Activated T-cell treated with anti-CD3 and anti-CD28 coated beads for 48 hours (primary cell): ENCODE measurements at regions not wholly inside any gene's neighbourhood (a gene's known extent, or its start where the extent isn't known, plus 50 kb on each side); places are given as distances from the start of the nearest gene placed in this dataset.
"Not testable (repeated sequence)": the region's sequence is repeated elsewhere in the genome, so short reads cannot be mapped to it uniquely, and the experiment has no call there.

Experiments
- DNase-seq: peaks from one replicate; pipeline ENCODE4 v3.0.0-alpha.2; 2020; ENCODE audit warnings: low read depth

DNA sequence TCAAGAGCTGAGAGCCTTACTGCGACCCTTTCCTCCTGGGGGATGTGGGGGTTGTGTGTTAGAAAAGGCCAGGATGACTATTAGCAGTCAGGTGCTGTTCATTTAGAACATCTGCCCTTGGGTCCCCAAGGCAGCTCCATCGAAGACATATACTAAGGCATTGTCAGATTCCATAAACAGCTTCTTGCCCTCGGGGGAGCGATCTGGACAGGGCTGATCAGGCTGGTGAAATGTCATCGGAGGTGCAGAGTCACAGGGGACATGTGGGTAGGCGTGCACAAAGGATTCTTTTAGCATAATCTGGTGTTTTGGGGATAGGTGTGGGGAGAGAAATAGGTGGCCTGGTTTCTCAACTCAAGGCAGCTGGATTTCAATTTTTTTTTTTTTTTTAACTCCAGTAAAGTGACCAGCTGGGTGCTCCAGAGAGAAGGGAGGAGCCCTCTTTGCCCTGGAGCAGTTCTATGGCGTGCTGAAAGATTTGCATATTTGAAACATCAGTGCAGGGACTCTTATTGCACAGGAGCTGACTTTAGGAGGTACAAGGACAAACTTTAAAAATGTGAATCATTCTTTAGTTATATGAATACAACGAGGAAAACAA lies 160.1 kb downstream of the SUDS3 start:
- no peak for DNase-seq

DNA sequence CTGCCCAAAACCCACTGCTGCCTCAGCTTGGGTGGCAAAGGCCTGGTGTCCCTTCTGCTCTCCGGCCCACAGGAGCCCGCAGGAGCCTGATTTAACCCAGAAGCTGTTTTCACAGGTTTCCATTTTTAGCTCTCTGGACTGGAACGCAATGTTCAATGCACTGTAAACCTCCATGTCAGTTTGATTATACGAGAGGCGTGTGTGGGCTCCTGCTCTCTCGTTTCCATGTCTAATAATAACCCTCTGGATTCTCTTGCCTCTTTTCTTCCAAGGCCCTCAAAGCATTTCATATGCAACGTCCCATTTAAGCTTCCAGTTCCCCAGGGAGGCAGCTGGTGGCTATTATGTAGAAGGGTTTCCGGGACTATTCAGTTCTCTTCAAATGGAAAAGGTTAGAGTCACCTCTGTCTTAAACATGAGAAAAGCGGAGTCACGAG lies 161.1 kb downstream of the SUDS3 start:
- no peak for DNase-seq

DNA sequence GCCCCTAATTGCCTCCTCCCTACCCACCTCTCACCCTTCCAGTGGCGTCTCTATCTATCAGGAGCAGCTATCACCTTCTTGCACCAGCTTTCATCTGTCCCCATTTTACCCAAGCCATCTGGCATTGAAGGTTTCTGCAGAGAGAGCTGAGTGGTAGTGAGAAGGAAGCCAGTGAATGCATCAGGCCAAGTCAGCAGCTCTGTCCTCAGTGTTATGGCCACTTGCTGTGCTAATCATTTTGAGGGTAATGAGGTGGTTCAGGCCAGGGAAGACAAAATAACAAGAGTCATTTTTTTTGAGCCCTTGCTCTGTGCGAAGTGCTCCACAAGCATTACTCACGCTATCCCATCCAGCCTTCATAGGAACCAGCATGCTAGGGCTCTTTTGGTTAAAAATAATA lies 164.7 kb downstream of the SUDS3 start:
- no peak for DNase-seq

DNA sequence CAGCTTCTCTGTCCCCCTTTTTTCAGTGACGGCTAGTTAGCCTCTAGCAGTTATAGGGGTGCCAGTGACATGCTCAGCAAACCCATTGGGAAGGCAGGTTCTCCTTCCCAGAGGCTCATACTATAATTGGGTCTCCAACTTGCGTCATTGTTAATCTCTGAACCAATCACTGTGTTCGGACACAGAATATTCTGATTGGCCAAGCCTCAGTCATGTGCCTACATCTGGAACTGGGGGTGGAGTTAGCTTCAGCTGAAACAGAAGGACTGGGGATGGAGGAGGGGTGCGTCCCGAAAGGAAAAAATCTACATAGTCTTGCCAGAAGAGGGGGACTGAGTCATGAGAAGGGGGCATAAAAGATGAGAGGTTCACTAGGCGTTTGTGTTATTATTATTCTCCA lies 165.6 kb downstream of the SUDS3 start:
- no peak for DNase-seq

DNA sequence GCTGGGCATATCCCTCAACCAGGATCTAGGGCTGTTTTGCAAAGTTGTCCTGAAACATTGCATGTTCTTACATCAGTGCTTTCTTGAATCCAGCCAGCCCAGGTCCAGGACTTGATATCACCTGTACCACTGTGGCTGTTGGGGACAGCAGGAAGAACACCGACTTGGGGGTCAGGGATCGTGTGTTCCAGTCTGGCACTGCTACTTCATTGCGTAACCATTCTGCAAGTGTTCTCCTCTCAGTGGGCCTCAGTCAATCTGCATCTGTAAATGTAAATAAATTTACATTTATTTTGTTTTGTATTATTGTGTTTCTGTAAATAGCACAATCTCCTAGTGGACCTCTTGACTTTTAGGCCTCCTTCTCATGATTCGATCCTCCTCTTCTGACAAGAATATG lies 167.3 kb downstream of the SUDS3 start:
- DNase-seq: no peak

DNA sequence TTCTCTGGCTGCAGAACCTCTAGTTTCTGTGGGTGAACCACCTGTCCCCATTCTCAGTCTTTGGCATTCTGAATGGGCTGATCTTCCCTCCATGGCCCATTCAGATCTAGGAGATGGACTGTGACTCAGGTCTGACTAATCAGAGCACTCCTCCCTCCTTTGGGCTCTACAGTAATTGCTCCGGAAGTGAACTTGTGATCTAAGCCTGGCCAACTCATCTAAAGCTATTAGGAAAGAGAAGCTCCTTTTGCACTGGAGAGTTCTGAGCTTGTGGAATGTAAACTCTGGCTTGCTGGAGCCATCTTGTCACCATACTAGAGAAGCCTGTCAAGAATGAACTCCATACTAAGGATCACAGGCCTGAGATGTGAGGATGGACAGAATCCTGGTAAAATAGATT lies 168.2 kb downstream of the SUDS3 start:
- no peak for DNase-seq

DNA sequence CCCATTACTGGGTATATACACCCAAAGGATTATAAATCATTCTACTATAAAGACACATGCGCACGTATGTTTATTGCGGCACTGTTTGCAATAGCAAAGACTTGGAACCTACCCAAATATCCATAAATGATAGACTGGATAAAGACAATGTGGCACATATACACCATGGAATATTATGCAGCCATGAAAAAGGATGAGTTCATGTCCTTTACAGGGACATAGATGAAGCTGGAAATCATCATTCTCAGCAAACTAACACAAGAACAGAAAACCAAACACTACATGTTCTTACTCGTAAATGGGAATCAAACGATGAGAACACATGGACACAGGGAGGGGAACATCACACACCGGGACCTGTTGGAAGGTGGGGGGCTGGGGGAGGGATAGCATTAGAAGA lies 171.3 kb downstream of the SUDS3 start:
- not testable (repeated sequence) for DNase-seq

DNA sequence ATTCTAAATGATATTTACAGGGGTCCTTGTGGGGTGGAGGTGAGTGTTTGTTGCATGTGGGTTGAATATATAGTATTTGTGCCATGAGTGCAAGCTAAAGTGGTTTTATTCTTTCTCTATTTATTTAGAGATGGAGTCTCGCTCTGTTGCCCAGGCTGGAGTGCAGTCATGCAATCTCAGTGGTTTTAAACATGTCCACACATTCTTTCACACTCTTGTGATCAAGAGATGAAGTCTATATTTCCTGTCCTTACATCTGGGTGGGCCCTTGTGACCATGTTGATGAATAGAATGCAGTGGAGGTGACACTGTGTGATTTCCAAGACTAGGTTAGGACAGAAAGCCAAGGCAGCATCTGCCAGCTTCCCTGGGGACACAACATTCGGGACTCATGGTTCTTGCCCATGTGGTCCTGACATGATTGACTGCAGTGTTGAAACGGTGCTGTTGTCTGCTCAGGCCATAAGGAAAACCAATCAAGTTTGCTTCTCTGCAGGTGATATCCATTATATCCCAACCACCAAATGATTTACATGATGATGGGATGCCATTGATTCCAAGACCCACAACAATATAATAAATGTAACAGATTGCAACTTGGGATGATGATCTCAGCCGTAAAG lies 172.6 kb downstream of the SUDS3 start:
- DNase-seq: no peak

DNA sequence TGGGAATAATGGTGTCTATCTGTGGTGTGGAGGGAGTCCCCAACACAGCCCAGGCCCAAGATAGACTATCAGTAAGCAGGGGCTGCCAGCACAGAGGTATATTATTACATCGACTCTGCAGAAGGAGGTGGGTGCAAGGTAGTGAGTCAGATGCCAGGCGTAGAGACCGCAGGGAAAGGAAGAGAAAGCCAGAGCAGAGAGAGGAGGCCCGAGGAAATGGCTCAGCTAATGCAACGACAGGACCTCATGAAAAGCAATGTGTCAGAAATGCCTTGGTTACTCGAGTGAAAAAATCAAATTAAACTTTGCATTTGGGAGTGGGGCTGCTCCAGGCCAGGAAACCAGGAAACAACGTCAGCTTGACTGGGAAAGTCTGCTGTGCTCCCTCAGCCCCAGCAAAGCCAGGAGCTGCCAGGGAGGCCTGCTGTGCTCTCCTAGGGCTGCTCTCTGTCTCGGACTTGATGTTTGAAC lies 173.2 kb downstream of the SUDS3 start:
- DNase-seq: no peak

DNA sequence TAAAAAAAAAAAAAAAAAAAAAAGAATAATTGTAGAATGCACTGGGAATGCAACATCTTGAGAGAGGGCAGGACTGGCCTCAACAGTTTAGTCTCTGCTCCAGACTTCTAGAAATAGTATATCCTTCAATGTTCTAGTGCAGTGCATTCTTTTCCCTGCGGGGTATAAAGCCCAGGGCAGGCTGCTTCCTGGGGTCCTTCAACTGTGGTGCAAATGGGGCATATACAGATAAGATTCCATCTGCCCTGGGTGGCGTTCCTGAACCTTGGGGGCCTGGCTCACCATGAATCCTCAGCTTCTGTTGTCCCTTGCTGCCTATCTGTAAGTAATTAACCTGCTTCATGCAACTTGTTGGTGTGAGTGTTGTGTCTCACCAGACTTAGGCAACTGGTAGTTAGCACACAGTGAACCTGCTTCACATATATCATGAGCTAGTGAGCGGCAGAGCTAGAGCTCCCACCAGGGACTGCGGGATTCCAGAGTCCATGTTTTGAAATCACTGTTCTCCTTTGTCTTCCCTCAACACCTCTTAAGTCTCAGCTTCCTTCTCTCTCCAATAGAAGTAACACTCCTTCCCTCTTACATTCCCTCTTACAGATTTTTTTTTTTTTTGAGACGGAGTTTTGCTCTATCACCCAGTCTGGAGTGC lies 177.6 kb downstream of the SUDS3 start:
- DNase-seq: no peak

DNA sequence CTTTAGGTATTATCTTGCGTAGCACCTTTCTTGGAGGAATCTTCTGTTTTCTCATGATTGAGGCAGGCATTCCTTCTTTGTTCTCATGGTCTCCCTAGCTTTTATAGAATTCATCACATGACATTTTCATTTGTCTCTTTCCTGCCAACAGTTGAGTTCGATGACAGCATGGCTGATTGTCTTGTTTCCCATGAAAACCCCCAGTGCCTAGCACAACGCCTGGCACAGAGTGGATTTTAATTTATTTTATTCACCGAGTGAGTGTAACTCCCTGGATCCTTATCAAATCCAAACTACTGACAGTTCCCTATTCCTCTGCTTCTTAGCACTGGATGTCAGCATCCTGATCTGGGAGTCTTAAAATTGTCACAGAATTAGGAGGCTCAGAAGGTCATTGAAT lies 182.6 kb downstream of the SUDS3 start:
- DNase-seq: no peak

DNA sequence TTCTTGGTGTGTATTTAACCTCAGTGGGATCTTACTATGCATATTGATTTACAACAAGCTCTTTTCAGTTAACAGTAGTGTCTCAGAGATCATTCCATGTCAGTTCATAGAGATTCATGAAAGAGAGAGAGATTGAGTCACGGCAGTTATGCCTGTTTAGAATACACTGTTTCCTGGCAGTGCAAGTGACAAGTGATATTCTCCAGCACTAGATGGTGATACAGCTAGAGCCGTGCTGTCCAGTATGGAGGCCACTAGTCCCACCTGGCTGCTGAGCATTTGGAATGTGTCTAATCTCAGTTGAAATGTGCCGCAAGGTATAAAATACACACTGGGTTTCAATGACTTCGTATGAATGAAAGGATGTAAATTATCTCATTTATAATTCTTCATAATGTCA lies 184.4 kb downstream of the SUDS3 start:
- DNase-seq: no peak

DNA sequence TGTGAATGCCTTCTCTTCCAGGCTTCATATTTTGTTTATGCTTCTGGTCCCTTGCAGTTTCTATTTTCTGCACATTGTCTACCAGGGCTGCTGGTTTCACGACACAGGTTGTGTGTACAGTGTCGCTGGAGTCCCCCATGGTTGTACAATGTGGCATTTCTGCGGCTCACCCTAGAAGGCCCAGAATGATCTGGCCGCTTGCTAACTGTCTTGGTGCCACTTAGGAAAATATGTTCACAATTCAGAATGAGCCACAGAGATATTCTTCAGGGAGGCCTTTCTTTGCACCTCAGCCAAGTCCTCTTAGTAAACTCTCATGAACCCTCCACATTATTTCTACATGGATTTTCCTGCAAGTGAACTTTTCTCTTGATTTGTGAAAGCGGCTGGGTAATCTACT lies 195.4 kb downstream of the SUDS3 start:
- DNase-seq: no peak

DNA sequence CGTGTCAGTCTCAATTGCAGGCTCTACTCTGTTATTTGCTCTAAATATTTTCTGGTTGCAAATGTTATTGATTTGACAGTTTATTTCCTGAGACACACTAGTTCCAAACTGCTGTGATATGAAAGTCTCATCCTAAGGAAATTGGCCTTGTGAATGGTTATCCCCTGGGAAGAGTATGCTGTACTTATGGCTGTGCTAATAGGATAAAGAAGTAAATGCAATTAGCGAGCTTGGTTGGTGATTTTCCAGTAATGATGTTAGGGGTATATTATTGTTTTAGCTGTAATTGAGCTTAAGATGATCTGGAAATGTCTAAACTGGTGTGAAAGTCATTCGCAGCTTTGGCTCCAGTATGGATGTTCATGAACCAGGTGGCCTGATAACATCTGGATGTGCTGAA lies 197.9 kb downstream of the SUDS3 start:
- no peak for DNase-seq

DNA sequence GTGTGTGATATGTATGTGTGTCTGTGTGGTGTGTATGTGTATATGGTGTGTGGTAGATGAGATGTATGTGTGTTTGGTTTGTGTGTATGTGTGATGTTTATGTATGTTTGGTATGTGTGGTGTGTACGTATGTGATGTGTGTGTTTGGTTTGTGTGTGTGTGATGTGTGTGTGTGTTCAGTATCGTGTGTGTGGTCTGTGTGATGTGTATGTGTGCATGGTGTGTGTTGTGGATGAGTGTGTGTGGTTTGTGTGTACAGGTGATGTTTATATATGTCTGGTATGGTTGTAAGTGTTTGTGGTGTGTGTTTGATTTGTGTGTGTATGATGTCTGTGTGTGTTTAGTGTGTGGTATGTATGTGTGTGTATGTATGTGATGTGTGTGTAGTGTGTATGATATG lies 199.4 kb downstream of the SUDS3 start:
- DNase-seq: no peak

DNA sequence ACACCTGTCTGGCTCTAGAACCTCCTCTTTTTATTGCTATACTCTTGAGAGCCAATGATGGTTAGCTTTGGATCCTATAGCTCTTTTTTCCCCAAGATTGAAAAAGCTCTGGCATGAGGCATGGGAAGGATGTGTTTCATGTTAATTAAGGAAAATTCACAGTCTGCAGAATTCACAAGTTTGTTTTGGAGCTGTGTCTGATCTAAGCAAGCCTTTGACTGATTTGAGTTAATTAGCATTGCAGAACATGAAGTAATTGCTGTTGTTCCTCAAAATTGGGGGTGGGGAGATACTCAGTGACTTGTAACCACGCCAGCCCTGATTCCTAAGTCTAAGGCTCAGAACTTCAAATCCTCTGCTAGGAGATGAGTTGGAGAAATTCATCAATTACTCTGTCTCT lies 205.0 kb downstream of the SUDS3 start:
- DNase-seq: no peak

DNA sequence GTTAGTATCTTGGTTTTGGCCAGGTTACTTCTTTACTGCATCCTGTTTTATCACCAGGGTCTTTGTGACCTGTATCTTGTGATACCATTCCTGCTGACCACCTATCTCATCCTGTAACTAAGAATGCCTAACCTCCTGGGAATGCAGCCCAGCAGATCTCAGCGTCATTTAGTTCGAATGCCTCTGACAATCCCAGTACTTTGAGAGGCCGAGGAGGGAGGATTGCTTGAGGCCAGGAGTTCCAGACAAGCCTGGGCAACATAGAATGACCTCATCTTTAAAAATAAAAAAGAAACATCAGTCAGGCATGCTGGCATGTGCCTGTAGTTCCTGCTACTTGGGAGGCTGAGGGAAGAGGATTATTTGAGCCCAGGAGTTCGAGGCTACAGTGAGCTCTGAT lies 206.5 kb downstream of the SUDS3 start:
- no peak for DNase-seq

DNA sequence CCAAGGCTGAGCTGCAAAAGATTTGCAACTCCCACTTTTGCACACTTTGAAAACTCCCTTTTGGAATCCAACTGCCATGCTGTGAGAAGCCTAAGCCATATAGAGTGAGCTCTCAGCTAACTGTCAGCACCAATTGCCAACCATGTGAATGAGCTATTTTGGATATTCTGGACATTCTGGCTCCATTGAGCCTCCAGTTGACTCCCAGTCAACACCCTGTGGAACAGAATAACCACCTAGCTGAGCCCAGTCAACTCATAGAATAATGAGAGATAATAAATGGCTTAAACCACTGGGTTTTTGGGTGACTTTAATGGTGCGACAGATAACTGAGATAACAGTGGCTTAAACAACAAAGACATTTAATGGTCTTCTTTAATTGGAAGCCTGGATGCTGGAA lies 210.1 kb downstream of the SUDS3 start:
- no peak for DNase-seq

DNA sequence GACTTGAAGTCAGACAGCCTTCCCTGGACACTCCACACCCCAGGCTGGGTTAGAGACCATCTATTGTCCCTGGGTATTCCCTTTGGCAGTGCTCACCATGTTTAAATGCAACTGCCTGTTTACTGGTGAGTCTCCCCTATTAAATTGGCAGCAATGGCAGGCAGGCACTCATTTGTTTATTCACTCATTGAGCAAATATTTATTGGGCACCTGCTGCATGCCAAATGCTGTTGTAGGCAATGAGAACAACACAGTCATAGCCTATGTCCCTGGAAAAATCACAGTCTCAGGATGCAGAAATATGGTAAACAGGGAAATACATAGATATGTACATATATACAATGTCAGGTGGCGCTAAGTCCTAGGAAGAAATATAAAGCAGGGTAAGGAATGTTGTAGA lies 212.8 kb downstream of the SUDS3 start:
- DNase-seq: no peak

DNA sequence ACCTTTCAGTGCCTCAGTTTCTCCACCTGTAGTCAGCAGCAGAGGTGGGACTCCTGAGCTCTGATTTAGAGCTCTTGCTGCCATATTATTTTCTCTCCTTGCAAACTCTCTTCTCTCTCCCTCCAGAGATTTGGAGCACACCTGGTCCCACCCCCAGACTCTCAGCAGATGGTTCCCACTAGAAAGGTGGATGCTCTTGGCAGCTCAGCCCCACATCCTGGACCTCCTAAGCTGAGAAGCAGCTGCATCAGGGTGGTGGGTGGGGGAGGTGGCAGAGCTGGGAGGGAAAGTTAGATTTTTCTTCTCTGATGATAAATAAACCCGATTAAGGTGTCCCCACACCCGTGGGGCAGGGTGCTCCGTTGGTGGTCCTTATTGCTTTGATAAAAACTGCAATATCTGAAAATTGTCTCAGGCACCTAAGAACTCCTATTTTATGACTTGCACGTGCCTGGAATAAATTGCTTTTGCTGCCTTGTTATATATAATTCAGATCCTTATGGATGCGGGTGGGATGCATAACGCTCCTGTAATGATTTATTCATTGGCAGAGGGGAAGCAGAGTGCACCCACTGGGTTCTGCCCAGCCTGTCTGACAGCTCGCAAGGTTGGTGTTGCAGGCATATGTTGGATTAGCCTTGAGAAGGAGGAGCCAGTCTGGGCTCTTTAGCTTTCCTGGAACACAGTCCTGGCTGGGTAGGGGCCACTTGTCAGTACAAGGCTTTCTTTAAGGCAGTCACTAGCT lies 214.2 kb downstream of the SUDS3 start:
- no peak for DNase-seq

DNA sequence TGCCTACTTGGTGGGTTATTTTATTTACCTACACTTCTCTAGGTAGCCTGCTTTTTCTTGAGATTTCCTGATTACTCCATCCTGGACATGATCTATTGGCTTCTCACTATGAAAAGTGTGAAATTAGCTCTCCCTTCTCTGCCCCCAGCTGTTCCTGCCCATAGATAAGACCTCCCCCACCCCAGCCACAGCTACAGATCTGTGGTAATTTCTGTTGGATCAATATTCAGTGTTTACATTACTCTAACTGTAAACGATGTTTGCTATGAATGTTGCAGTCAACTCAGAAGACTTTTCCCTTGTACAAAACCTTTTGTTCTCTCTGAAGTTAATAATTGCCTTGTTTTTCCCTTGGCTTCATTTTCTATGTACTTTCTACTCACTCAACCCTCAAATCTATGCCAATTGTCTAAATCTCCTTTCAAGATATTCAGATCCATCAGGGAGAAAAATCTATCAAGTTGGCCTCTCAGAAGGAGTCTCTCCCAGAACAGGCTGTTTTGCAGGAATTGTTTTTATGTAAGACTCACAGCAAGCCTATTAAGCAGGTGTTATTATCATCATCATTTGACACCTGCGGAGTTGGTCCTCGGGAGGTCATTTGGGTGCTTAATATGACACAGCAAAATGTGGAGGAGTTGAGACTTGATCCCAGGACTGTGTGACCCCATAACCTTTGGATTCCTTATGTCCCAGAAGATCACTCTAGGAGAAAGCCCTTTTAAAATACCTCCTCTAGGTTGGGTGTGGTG lies 227.4 kb downstream of the SUDS3 start:
- DNase-seq: no peak

DNA sequence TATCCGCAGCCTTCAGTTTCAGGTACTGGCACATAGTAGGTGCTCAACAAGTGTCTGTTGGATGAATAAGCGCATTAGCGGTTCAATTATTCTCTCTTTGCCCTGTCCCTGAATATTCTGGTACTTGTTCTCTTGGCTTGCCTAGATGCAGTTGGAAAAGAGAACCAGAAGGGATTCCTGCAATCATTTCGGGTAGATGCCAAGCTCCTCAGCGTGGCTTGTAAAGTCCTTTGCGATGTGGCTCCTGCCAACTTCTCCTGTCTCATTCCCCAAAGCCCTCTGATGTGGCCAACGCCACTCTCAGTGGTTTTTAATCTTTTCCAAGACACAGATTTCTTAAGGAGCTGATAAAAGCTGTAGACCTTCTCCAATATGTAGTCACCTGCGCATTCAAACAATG lies 230.3 kb downstream of the SUDS3 start:
- no peak for DNase-seq
